HG02642 (cell line): ENCODE measurements at regions not wholly inside any gene's neighbourhood (a gene's known extent, or its start where the extent isn't known, plus 50 kb on each side); places are given as distances from the start of the nearest gene placed in this dataset.
"Not testable (repeated sequence)": the region's sequence is repeated elsewhere in the genome, so short reads cannot be mapped to it uniquely, and the experiment has no call there.

Source experiments
- ATAC-seq: cut with Tn5 transposase; IDR thresholded peaks from one replicate; pipeline ENCODE4 v1.9.1; 2021; ENCODE audit warnings: mild to moderate bottlenecking; ENCODE audit not compliant: unreplicated experiment, poor library complexity

DNA sequence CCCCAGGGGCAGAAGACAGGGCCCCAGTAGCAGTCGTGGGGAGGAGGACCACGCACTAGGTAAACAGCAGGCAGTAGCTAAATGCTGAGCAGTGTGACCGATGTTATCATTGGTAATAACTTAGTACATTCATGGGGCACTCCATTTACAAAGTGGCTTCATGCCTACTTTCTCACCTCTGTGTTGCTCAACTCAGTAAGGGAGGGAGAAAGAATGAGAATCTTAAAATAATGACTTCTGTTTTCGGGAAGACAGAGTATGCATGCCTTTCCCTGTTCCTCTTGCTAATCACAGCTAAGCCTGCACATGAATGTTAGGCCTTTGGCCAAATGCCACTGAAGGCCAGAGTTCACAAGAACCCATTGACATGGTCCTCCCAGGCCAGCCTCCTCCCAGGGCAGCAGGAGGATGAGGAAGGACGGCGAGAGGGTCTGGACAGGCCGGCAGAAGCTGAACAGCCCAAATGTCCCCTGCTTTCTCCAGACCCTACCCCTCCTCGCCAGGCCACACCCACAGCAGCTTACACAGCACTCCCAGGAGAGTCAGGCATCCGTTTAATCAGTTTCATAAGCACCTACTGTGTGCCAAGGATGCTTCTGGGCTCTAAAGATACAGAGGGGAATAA, 183.4 kb downstream of the ANKRD60 start:
- ATAC-seq, result no peak

DNA sequence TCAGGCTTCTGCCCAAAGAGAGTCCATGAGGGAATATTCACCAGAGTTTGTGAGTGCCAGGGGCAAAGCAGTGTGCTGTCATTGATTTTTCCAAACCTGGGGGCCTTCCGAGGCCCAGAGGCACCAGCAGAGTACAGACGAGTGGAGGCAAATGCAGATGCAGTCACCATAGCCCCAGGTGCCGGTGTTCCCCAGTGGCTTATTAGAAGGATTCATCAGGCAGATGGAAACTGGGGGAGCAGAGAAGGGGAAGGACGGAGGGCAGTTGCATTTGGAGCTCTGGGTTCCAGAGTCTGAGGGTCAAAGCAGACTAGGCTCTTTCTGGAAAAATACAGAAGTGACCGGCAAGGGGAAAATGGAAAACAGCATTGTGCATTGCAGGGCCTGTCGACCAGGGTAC, 184.2 kb downstream of the ANKRD60 start:
- ATAC-seq, result no peak

DNA sequence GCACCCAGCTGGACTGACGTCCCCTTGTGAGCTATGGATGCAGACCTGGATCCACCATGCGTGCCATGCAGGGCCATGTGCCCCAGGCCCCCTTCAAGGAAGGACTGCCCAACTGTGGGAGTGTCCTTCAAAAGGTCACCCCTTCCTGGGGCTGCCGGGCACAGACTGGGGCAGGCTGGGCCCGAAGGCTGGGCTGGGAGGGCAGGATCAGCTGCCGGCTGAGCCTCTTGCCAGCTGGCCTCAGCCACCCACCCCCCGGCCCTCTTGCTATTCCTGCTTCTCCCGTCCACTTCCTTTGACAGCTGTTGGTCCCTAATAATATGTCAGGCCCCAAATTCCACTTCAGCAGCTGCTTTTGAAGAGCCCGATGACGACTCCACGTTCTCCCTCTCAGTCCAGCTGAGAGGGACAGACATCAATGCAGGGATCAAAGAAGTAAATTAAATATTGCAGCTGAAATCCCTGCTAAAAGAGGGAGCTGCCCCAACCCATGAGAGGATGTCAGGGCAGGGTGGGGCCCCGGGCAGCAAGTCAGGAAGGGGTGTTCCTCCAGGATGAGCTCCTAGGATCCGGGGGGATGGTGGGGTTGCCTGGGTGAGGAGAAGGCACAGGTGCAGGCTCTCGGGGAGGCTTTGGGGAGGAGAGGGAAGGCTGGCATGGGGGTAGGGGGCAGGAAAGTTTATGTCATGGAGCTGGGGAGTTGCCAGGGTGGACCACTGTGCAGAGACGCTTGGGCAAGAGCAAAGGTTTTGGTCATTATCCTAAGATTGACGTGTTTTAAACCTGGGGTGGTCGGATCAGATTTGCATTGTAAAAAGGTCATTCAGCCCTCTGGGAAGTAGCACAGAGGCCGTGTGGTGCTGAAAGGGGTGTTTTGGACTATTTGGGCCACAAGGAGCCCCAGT, 185.0 kb downstream of the ANKRD60 start:
- ATAC-seq, result no peak

DNA sequence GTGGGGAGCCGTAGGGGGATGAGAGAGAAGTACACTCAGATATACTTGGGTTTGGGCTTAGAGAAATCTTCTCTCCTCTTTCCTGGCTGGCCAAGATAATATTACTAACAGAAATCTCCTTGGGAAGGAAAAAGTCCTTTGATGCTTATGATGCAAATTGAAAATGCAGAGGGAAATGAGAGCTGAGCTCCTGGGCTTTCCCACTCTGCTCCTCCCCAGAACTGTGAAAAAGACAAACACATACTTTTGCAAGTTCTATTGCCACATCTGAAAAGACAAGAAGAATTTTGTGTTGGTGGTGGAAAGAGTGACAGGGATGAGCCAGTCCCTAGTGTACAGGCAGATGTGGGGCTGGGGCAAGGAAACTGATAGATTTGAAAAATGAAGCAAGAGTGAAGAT, 185.9 kb downstream of the ANKRD60 start:
- ATAC-seq, result no peak

DNA sequence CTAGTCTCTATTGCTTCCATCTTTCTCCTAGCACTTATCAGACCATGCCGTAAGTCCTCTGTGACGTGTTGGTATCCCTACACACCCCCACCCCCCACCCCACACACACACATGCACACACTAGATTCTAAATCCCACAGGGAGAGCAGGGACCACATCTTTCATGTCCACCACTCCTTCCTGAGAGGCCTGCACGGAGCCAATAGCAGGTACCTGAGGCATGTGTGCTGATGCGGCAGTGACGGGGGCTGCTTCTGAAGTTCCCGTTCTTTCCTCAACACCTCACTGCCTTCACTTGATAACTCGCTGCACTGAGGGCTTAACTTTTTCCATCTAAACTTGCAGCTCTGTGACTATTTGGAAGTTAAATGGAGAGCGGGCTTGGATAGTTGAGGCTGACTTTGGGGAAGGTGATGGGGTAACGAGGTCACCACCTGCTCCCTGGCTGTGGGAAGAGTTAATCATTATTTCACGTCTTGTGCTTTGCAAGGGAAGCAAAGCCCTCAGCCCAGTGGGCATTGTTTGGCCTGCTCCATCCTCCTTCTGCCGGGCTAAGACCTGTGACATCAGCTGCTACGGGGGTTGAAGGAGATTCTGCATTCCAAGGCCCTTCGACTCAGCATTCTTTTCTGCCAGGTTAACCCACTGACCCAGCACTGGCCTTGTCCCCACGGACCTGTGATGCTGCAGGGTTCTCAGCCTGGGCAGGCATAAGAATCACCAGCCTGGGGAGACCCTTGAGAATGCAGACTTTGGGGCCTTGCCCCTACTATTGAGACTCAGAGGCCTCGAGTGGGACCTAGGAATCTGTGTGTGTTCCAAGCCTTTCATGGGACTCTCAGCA, 187.8 kb downstream of the ANKRD60 start:
- ATAC-seq, result no peak

DNA sequence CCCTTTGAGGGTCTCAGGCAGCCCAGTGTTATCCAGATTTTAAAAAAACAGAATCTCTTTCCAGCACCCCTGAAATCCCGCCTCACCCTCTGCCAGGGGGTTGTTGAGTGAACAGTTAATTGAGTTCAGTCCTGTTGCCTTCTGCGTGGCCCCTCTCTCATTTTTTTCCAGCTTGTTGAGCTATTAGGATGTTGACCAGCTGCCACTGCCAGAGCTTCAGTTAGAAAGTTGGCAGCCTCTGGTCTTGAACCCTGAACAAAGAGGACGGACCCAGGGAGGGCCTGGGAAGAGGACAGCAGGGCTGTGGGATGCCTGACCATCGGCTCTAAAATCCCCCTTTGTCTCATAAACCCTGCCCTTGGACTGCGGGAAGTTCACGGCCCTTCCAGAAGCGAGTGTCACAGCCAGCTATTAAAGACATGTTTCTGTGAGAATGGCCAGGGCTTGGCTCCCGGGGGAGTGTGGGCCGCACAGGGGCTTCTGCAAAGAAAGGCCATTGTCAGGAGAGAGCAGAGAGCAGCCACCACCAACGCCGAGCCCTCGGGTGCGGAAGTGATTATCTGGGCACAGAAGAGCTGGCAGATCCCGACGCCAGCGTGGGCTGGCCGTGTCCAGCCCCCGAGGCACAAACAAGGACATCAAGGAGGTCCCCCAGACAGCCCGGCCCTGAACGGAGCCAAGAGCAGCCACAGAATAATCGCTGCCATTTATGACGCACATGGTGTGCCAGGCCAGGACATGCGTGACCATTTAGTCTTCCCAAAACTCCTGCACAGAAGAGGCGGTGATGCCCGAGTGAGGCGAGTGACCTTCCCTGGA, 189.0 kb downstream of the ANKRD60 start:
- no peak for ATAC-seq

DNA sequence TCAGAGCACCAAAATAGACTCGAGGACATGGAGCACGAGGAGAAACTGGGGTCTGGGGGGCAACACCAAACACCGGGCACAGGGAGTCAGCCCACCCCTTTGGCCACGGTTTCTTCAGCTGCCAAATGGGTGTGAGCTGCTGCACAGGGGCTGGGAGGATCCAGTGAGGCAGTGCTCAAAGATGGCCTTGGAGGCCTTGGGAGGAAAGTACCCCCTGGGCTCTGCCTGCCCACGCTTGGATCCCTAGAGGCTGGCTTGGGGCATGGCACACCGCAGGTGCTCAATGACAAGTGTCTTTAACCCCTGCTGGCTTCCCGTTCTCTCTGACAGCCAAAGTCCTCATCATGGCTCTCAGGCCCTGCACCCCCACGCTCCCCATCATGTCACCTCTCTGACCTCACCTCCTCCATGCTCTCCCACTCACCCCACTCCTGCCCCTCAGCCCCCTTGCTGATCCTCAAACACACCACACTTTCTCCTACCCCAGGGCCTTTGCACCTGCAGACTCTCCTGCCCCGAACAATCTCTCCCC, 190.3 kb downstream of the ANKRD60 start:
- ATAC-seq, result no peak

DNA sequence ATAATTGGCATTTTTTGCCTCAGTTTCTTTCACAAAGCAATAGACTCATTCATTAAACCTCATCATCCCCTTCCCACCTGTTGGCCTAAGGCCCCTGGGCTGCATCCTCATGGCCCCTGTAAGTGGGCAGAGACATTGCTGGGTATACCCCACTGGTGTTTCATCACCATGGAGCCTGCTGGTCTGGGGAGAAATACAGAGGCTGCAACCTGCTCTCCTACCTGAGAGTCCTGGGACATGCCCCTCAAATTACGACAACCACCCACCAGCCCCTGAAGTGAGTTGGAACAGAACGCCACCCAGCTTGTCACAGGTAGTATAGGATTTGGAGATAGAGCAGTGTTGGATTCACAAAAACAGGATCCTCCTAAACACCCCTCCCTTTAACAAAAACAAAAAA, 190.8 kb downstream of the ANKRD60 start:
- ATAC-seq, result no peak

DNA sequence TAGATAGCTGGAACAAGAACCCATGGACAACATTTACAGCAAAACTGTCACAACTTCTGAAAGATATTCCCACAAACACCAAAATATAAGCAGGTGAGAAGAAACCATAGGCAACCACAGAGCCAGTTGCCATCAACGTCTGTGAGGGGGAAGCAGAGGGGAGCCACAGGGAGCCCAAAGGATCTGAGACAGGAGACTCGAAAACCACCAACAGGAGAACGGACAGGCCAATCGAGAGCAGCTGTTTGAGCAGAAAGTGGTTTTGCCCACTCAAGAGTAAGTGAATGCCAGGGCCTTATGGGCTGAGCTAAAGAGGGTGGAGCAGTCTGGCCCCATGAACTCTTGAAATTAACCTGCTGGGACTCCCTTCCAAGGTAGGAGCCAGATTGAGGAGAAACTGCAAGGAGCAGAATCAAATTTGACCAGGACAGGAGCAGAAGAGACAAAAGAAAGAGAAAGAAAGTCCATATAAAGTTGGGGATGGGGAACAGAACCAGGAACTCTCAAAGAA, 195.4 kb downstream of the ANKRD60 start:
- no peak for ATAC-seq

DNA sequence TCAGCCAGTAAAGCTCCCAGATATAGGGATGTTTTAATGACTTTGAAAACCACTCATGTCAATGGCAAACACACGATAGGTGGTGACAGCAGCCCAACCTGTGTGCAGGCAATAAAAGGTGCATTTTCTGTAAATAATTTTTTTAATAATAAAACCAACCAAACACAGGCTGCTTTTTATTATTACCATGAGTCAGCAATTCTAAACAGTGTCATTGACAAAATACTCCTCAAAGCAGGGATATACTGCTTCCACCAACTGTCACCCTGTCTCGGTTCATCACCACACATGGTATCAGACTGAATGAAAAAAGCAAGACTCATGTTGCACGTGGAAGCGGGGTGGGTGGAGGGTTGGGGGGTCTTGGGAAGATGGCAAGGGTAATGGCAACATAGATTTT, 195.9 kb downstream of the ANKRD60 start:
- no peak for ATAC-seq

DNA sequence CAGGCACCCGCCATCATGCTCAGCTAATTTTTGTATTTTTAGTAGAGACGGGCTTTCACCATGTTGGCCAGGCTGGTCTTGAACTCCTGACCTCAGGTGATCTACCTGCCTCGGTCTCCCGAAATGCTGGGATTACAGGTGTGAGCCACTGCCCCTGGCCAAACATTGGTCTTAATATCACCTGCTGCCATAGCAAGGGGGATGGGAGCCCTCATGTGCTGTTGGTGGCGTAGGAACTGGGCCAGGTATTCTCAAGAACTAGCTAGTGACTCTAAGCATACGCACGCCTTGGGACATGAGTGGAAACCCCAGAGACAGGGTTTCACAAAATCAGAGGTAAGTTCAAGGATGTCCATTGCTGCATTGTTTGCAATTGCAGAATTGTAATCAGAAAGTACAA, 197.1 kb downstream of the ANKRD60 start:
- not testable (repeated sequence) for ATAC-seq

DNA sequence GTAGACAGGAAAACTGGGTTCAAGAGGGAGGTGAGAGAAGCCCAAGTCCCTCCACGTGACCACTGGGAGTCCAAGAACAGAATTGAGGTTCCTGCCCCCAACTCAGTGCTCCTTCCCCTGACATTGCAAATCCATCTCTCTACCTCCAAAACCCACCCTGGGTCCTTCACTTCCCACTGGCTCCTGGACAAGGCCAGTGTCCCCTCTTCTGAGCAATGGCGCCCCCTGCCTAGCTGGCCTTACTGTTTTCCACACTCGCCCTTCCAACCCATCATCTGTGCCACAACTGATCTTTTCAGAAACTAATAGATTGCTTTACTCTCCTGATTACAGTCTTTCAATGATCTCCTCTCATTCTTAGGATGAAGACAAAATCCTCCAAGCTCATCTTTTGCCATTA, 200.3 kb downstream of the ANKRD60 start:
- ATAC-seq, result no peak

DNA sequence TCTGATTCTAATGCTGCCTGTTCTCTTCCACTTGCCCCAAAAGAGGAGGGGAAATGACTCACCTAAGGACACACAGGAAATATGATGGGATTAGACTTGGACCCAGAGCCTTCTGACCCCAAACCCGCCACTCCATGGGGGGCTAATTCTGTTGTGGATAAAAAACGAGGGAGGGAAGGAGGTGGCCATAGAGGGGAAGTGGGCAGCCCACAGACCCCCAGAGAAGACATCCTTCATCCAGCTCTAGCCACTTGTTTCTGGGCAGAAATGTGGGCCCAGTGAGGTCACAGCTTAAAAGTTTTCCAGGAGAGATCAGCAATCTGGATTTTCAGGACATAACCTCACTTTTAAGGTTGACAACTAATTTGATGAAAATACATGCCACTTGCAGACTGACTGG, 202.1 kb downstream of the ANKRD60 start:
- ATAC-seq, result no peak

DNA sequence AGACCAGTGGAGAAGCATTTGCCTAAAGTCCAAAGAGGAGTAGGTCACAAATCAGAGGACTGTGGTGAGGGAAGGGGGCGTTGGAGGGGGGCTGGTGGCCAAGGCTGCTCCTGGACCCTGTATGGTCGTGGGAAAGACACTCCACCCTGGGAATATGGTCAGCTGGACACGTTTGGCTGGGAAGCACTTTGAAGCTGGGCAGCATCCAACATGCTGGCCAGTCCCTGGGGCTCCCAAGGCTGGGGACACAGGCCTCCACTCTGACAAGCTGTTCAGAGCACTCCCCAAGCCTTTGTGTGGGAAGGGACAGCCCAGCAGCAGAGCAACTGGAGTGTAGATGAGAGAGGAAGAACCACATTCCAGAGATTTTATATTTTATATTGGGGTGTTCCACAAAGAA, 203.2 kb downstream of the ANKRD60 start:
- ATAC-seq, result no peak

DNA sequence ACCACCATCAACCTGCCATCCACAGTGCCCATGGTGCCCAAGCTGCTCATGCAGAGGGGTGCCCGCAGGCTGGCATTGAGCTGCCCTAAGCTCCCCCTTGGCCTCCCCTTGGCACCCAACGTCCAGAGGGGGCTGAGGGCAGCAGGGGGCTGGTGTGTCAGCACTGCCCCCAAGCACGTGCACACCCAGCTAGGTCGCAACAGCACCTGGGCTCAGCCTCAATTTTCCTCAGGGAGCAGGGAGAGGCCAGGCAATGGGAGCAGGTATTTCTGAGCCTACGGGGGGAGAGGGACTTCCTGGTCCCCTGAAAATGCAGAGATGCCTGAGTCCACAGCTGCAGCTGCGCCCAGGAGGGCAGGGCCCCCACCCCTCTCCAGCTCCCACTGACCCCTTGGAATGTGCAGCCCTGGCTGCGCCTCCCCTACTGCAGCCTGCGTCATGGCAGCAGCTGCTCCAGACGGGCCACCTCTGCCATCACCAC, 204.2 kb downstream of the ANKRD60 start:
- no peak for ATAC-seq

DNA sequence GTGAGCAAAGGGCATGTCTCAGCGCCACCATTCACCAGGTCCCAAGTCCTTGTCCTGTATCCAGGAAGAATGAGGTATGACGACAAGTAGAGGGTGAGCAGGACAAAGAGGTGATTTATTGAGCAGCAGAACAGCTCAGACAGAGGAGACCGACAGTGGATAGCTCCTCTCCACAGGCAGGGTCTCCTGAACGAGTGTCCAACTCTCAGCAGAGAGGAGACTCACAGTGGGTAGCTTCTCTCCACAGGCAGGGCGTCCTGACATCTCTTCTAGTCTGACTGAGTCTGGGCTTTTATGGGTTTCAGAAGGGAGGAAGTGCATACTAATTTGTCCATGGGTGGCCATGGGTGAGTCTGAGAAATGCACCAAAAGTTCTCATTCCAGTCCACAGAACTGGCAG, 204.7 kb downstream of the ANKRD60 start:
- ATAC-seq, result no peak

DNA sequence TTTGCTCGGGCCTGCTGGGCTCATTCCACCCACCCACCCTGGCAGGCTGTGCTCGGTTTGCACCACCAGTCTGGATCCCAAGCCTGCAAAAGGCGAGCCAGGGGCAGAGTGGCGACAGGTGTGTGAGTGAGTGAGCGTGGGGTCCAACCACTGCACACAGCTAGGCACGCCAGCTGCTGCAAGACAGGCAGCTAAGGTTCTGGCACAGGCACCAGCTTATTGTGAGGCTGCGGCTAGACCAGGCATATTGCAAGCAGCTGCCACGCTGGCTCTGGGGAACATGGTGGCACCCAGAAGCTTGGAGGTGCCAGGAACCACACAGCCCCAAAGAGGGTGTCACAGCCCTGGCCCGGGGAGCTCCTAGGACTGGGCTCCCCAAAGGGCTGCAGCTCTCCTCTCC, 205.1 kb downstream of the ANKRD60 start:
- no peak for ATAC-seq

DNA sequence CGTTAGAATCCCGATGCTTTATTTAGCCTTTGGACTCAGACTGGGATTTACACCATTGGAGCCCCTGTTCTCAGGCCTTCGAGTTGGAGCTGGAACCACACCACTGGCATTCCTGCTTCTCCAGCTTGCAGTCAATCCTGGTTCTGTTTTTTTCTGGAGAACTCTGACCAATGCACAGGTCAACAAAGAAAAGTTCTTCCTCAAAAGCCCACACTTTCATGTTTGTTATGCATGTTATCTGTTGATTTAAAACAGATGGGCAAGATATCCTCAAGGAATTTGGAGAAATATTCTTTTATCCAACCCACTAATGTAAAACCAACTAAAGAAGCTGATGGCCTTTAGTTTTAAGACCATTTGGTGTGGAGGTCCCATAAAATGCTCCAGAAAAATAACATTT, 205.7 kb downstream of the ANKRD60 start:
- ATAC-seq, result no peak

DNA sequence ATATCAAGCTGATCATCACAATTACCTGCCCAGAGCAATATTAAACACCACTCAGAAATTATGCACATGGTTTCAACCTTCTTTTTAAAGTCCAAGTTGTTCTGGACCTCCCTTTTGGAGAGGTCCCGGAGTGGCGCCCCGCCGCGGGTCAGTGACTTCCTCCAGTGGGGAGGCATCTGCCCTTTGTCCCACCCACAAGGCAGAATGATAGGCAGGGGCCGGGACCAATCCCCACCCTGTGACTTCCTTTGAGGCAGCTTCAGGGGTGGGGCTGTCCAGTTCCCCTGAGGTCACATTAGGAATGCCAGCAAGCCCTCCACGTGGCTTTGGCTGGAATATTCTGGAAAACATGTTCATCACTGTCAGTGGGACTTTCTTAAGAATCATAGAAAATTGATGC, 207.0 kb downstream of the ANKRD60 start:
- no peak for ATAC-seq
